Neutrophil (primary cell): ENCODE measurements at regions not wholly inside any gene's neighbourhood (a gene's known extent, or its start where the extent isn't known, plus 50 kb on each side); places are given as distances from the start of the nearest gene placed in this dataset.

ENCODE experiments used
- H3K27ac ChIP-seq: fragments of 200-600 bp; sonication (generic); 2 replicates; pipeline ENCODE4 v1.5.1; 2016; ENCODE audit warnings: mild to moderate bottlenecking, moderate library complexity
- H3K27me3 ChIP-seq: fragments of 200-600 bp; sonication (generic); 2 replicates; pipeline ENCODE4 v1.6.0; 2016; ENCODE audit warnings: mild to moderate bottlenecking
- H3K36me3 ChIP-seq: fragments of 200-600 bp; sonication (generic); 2 replicates; pipeline ENCODE4 v1.5.1; 2017
- H3K4me1 ChIP-seq, 2 experiments: fragments of 200-600 bp in 1 of 2; sonication (generic) in 1 of 2; 1 replicate in 1 of 2; 2 replicates in 1 of 2; pipeline versions ENCODE4 v1.5.1 to v1.6.1; 2013 to 2016; ENCODE audit warnings: low read depth in 1 of 2, low read length in 1 of 2, mild to moderate bottlenecking in 1 of 2, moderate library complexity in 1 of 2; ENCODE audit not compliant: control insufficient read depth in 1 of 2, insufficient read depth in 1 of 2
- H3K4me3 ChIP-seq, 2 experiments: fragments of 200-600 bp in 1 of 2; sonication (generic) in 1 of 2; 1 replicate in 1 of 2; 2 replicates in 1 of 2; pipeline ENCODE4 v1.5.1; 2013 to 2016; ENCODE audit warnings: low read depth in 1 of 2, low read length in 1 of 2, mild to moderate bottlenecking in 1 of 2, moderate library complexity in 1 of 2
- H3K9me3 ChIP-seq: fragments of 200-600 bp; sonication (generic); 2 replicates; pipeline ENCODE4 v1.5.1; 2016
- TF ChIP-seq, protein P1 (sequence below): fragments of 200-600 bp; sonication (generic); IDR thresholded peaks from 2 replicates; pipeline ENCODE4 v1.5.1; 2016; ENCODE audit warnings: antibody characterized with exemption

DNA sequence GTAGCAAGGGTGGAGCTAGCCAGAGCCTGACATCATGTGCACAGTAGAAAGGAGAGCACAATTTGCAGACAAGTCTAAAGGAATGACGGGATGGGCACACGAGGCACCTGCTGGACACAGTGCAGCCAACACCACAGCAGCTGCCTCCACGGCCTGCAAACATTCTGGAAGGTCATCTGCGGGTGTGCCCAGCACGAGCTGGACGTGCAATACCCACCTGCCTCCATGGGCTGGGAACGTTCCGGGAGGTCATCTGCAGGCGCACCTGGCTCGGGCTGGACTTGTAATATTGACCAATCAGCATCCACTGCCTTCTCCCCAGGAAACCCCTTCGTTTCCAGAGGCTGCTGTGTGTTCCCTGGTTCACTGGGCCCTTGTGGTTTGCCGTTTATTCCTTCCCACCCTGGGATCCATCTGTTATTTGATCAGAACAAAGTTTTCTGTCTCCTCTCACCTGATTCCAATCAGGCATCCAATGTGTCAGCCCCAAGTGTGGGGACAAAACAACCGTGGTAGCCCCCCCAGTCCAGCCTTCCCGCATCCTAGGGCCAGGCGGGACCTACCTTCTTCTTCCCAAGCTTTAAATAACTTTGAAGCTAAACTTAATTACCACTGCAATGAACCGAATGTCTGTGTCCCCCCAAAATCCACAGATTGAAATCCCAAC is 243.4 kb upstream of the PPP2R2D start:
- TF ChIP-seq, protein P1, sequence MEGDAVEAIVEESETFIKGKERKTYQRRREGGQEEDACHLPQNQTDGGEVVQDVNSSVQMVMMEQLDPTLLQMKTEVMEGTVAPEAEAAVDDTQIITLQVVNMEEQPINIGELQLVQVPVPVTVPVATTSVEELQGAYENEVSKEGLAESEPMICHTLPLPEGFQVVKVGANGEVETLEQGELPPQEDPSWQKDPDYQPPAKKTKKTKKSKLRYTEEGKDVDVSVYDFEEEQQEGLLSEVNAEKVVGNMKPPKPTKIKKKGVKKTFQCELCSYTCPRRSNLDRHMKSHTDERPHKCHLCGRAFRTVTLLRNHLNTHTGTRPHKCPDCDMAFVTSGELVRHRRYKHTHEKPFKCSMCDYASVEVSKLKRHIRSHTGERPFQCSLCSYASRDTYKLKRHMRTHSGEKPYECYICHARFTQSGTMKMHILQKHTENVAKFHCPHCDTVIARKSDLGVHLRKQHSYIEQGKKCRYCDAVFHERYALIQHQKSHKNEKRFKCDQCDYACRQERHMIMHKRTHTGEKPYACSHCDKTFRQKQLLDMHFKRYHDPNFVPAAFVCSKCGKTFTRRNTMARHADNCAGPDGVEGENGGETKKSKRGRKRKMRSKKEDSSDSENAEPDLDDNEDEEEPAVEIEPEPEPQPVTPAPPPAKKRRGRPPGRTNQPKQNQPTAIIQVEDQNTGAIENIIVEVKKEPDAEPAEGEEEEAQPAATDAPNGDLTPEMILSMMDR: no peak
- Histone ChIP-seq H3K9me3 (no peaks in the 10 kb centered on the region), H3K36me3 (no peaks in the 10 kb centered on the region), H3K4me1 (no peaks in the 10 kb centered on the region), H3K27ac (no peak overlapping the region), H3K4me3 (no peak overlapping the region), H3K27me3 (peaks cover 12% of the 10 kb centered on the region)

DNA sequence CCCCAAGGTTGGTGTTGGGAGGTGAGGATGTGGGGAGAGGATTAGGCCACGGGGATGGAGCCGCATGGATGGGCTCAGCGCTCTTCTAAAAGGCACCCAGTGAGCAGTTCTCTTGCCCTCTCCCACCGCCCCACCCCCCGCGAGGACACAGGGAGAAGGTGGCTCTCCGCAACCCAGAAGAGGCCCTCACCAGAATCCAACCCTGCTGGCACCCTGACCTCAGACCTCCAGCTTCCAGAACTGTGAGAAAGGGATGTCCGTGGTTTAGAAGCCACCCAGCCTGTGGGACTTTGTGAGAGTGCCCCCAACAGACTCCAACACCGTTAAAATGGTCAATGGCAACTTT is 242.8 kb upstream of the PPP2R2D start:
- Histone ChIP-seq H3K36me3 (no peaks in the 10 kb centered on the region), H3K27me3 (peaks cover 7% of the 10 kb centered on the region), H3K4me1 (no peaks in the 10 kb centered on the region), H3K27ac (no peak overlapping the region), H3K4me3 (no peak overlapping the region), H3K9me3 (no peaks in the 10 kb centered on the region)
- TF ChIP-seq, protein P1: no peak

DNA sequence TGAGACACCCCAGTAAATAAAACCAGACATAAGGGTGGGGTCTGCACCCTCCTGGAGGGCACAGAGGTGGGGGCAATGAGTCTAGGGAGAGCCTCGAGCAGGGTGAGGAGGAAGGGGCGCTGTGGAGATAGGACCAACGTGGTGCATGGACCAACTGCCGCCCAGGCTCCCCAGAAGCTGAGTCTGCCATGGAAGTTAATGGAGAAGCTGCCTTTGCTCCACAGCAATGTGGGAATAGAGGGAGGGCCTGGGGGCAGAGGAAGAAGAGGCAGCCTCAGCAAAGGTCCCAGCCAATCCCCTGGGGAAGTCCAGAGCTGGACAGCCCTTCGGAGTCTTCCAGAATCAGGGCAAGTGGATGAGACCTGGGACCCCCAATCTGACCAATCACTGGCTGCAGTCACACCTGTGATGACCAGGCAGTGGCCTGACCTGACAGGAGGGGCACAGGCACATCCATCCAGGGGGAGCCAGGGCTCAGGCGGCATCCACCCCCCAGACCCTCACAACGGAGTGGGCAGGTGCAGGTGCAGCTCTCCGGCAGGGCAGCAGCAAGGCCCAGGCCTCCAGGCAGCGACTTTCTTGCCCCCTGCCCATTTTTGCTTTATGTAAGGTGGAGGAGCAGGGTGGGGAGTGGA is 242.2 kb upstream of the PPP2R2D start:
- Histone ChIP-seq H3K4me1 (no peaks in the 10 kb centered on the region), H3K27me3 (peaks cover under 1% of the 10 kb centered on the region), H3K27ac (no peak overlapping the region), H3K36me3 (no peaks in the 10 kb centered on the region), H3K9me3 (no peaks in the 10 kb centered on the region), H3K4me3 (no peak overlapping the region)
- TF ChIP-seq, protein P1: no peak

DNA sequence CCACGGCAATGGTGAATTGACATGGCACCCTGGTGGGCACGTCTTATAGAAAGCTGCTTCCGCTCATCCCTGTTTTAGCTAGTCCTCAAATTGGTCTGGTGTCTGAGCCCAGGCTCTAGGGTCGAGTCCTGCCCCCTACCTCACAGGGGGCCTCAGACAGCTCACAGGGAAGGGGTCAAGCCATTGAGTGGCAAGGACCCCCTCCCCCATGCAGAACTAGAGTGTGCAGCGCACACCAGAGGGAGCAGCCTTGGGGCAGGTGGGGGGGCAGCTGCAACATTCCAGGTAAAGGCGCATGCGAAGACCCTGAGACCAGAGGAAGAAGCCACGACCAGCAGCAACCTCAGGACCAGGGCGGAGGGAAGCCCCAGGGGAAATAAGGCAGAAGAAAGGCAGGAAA is 240.4 kb upstream of the PPP2R2D start:
- H3K4me1 ChIP-seq: no peaks in the 10 kb centered on the region
- TF ChIP-seq, protein P1: no peak
- H3K27ac ChIP-seq: no peak overlapping the region
- H3K36me3 ChIP-seq: no peaks in the 10 kb centered on the region
- H3K9me3 ChIP-seq: no peaks in the 10 kb centered on the region
- no peaks in the 10 kb centered on the region for H3K27me3 ChIP-seq
- no peak overlapping the region for H3K4me3 ChIP-seq

DNA sequence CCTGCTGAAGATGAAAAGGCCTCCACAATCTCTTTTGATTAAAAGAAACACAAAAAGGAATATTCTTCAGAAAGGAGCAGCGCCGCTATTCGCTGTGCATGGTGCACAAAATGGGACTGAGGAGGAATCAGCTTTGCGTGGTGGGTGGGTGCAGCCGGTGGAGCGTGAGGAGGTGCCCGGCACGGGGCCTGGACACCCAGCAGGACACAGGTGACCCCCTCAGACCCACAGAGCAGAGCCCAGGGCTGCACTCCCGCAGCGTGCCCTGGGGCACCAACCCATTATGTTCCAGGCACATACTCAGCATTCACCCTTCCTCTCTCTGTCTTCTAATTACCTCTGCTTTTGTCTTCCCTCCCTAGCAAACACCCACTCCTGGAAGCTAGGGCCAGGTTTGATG is 238.0 kb upstream of the PPP2R2D start:
- no peaks in the 10 kb centered on the region for H3K9me3 ChIP-seq
- H3K36me3 ChIP-seq: no peaks in the 10 kb centered on the region
- H3K27me3 ChIP-seq: no peaks in the 10 kb centered on the region
- TF ChIP-seq, protein P1: no peak
- no peaks in the 10 kb centered on the region for H3K4me1 ChIP-seq
- H3K27ac ChIP-seq: no peak overlapping the region
- no peak overlapping the region for H3K4me3 ChIP-seq
